AG04449 (cell line): ENCODE measurements at regions not wholly inside any gene's neighbourhood (a gene's known extent, or its start where the extent isn't known, plus 50 kb on each side); places are given as distances from the start of the nearest gene placed in this dataset.
"Not testable (repeated sequence)": the region's sequence is repeated elsewhere in the genome, so short reads cannot be mapped to it uniquely, and the experiment has no call there.

Source experiments
- CTCF ChIA-PET: fragments of 350-600 bp; formaldehyde crosslinking; extraction: SDS; loops from one replicate; lab custom pipeline; 2021; ENCODE audit warnings: antibody characterized with exemption; lab: Yijun Ruan, JAX
- POLR2A ChIA-PET: fragments of 400-600, 350-600 bp; formaldehyde crosslinking; extraction: SDS; loops from one replicate; lab custom pipeline; 2020; ENCODE audit warnings: antibody characterized with exemption, inconsistent platforms; lab: Yijun Ruan, JAX
- DNase-seq: peaks from one replicate; pipeline ENCODE4 v3.0.0-alpha.2; 2010; ENCODE audit warnings: low read depth, low spot score
- H3K4me3 ChIP-seq: 2 replicates; pipeline ENCODE4 v1.5.1; 2011; ENCODE audit warnings: low read depth, mild to moderate bottlenecking, control low read depth, low read length
- TF ChIP-seq, protein P1 (sequence below): IDR thresholded peaks from one replicate; pipeline ENCODE4 v1.5.1; 2011; ENCODE audit warnings: mild to moderate bottlenecking, moderate library complexity, low read length, control low read depth, inconsistent platforms; ENCODE audit not compliant: insufficient read depth; ENCODE audit errors: missing control alignments

DNA sequence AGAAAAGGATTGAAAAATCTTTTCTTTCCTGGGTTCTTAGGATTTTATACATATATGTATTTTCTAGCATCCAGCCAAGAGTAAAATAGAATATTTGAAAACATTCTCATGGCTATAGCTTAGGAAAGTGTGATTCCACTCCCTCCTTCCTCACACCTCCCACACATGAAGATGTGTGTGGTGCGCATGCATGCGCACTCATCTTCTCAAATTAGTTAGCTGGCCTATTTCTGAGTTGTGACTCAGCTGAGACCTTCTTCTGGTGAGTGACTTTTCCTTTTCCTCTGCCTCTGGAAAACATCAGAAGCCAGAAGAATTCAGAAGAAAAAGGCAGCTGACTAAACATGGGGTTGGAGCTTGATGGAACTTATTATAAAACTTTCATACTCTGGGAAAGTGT, 149.8 kb downstream of the OR4C45 start:
- ChIA-PET CTCF (no interaction called here), POLR2A (no interaction called here)
- TF ChIP-seq, protein P1, sequence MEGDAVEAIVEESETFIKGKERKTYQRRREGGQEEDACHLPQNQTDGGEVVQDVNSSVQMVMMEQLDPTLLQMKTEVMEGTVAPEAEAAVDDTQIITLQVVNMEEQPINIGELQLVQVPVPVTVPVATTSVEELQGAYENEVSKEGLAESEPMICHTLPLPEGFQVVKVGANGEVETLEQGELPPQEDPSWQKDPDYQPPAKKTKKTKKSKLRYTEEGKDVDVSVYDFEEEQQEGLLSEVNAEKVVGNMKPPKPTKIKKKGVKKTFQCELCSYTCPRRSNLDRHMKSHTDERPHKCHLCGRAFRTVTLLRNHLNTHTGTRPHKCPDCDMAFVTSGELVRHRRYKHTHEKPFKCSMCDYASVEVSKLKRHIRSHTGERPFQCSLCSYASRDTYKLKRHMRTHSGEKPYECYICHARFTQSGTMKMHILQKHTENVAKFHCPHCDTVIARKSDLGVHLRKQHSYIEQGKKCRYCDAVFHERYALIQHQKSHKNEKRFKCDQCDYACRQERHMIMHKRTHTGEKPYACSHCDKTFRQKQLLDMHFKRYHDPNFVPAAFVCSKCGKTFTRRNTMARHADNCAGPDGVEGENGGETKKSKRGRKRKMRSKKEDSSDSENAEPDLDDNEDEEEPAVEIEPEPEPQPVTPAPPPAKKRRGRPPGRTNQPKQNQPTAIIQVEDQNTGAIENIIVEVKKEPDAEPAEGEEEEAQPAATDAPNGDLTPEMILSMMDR = no peak
- H3K4me3 ChIP-seq = no peak overlapping the region
- DNase-seq = no peak

DNA sequence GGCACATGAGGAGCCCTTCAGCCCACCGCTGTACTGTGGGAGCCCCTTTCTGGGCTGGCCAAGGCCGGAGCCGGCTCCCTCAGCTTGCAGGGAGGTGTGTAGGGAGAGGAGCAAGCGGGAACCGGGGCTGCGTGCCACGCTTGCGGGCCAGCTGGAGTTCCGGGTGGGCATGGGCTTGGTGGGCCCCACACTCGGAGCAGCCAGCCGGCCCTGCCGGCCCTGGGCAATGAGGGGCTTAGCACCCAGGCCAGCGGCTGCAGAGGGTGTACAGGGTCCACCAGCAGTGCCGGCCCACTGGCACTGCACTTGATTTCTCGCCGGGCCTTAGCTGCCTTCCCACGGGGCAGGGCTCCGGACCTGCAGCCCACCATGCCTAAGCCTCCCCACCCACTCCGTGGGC, 150.5 kb downstream of the OR4C45 start:
- CTCF ChIA-PET, DNase-seq, POLR2A ChIA-PET, H3K4me3 ChIP-seq: not testable (repeated sequence)

DNA sequence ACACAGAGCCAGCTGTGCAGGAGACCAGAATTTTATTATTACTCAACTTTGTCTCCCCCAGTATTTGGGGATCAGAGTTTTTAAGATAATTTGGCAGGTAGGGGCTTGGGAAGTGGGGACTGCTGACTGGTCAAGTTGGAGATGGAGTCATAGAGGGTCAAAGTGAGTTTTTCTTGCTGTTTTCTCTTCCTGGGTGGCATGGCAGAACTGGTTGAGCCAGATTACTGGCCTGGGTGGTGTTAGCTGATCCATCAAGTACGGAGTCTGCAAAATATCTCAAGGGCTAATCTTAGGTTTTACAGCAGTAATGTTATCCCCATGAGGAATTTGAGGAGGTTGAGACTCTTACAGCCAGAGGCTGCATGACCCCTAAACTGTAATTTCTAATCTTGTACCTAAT, 153.5 kb downstream of the OR4C45 start:
- DNase-seq = no peak
- ChIA-PET POLR2A (no interaction called here), CTCF (no interaction called here)
- TF ChIP-seq, protein P1 = no peak
- no peak overlapping the region for H3K4me3 ChIP-seq

DNA sequence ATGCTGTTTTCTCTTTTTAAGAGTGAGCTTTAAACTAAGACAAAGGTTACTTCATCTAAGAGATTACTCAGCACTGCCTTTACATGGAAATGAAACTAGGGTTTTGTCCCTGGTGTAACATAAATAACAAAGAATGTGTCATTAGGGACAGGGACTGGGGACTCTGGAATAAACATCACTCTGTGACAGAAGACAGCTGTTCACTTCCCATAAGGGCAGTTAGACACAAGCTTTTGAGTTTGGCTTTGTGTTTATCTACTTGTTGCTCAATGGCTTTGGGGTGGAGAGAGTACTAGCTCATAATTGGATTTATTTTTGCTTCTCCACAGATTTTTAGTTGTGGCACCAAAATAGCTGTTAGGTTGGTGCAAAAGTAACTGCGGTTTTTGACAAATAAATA, 154.5 kb downstream of the OR4C45 start:
- ChIA-PET POLR2A (no interaction called here), CTCF (no interaction called here)
- TF ChIP-seq, protein P1 = no peak

DNA sequence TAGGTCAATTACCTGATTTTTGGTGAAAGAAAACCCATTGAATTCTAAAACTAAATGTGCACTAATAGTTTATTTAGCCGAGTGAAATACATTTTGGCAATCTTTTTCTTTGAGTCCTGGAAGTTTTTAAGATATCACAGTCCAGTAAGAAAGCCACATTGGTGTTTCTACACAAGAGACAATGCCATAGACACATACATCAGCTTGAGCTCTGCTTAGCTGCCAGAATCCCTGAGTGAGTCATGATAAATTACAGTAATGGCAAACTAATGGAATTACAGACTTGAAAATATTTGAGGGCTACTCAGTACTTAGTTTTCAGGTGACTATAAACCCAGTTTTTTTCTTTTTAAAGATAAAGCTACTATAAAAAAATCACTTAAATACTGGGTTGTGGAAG, 155.4 kb downstream of the OR4C45 start:
- ChIA-PET POLR2A (no interaction called here), CTCF (no interaction called here)
- H3K4me3 ChIP-seq = no peak overlapping the region
- TF ChIP-seq, protein P1 = no peak
- DNase-seq = no peak

More for the DNA sequence above, 154.5 kb downstream of the OR4C45 start:
- no peak for DNase-seq
- no peak overlapping the region for H3K4me3 ChIP-seq

DNA sequence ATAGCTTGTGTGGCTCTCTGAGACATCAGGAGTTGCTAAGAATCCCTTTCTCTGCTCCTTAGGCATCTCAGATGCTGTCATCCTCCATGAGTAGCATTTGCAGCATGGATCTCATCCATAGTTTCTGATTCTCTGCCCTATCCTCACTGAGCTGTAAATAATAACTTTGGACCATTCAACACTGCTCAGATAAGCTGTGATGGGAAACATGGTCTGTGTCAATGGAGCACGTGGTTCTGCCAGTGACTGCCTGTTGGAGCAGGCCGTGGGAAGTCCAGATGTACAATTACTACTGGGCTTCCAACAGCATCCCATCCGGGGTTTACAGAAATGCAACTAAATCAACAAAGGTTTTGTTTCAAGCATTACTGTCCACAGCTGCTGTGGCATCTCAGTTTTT, 160.1 kb downstream of the OR4C45 start:
- POLR2A ChIA-PET = no interaction called here
- DNase-seq = no peak
- H3K4me3 ChIP-seq = no peak overlapping the region
- TF ChIP-seq, protein P1 = no peak
- CTCF ChIA-PET = no interaction called here

DNA sequence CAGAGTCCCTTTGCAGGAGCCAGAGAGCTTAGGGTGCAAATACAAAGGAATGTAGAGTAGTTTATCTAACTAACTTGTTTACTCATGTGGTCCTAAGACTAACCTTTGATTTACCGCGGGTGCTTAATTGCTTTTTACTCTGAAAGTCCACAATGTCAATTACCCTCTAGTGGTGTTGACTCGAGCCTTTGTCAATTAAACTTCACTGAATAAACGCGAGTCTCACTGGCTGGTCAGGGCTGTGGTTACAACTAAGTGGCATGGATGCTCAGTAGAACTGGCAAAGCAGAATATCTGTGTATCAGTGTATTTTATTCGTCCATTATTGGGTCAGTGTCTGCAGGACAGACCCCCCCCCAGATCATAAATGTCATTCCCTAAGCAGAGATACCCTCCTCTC, 181.7 kb downstream of the OR4C45 start:
- POLR2A ChIA-PET = no interaction called here
- no peak overlapping the region for H3K4me3 ChIP-seq
- CTCF ChIA-PET = no interaction called here
- DNase-seq = no peak
- TF ChIP-seq, protein P1 = no peak
